ENCODE measurements at regions not wholly inside any gene's neighbourhood (a gene's known extent, or its start where the extent isn't known, plus 50 kb on each side); places are given as distances from the start of the nearest gene placed in this dataset.

GRCh38 chr2:217611626-217612127, 391.1 kb downstream of the TNS1 start:
- TF ChIP-seq CTCF (IDR thresholded peaks at IDR 0.05 in 2 of 3, conservative IDR thresholded peaks at IDR 0.05 in 1 of 3; ENCODE audit: control insufficient read depth in 2 of 3, extremely low read depth in 1 of 3, insufficient read depth in 1 of 3, low read depth in 3 of 3, low read length in 3 of 3) (no peak), RFX5 (IDR thresholded peaks at IDR 0.05; ENCODE audit: low read depth, low read length) (no peak)

All from GM12878 (cell line).